ENCODE measurements at regions not wholly inside any gene's neighbourhood (a gene's known extent, or its start where the extent isn't known, plus 50 kb on each side); places are given as distances from the start of the nearest gene placed in this dataset.

GRCh38 chr1:95614197-95614596, 380.2 kb downstream of the RWDD3 start:
- Histone ChIP-seq H3K4me1 (ENCODE audit: low read depth) (no peaks in the 10 kb centered on the region), H3K36me3 (ENCODE audit: low read depth) (no peaks in the 10 kb centered on the region), H3K9me3 (no peaks in the 10 kb centered on the region), H3K4me3 (no peak overlapping the region)
- no peak for TF ChIP-seq CTCF (IDR thresholded peaks at IDR 0.05)
- DNase-seq (no peak), ATAC-seq (no peak)
- intact Hi-C loops (cut with DNase I, micrococcal nuclease), result no loop called here

GRCh38 chr1:95615421-95615820, 381.4 kb downstream of the RWDD3 start:
- H3K36me3 ChIP-seq (ENCODE audit: low read depth), result no peaks in the 10 kb centered on the region
- H3K9me3 ChIP-seq, result no peaks in the 10 kb centered on the region
- intact Hi-C loops (cut with DNase I, micrococcal nuclease), result no loop called here
- TF ChIP-seq CTCF (IDR thresholded peaks at IDR 0.05), result no peak
- ATAC-seq, result no peak
- DNase-seq, result no peak
- H3K4me3 ChIP-seq, result no peak overlapping the region
- H3K4me1 ChIP-seq (ENCODE audit: low read depth), result no peaks in the 10 kb centered on the region

- no peaks in the 10 kb centered on the region for H3K9me3 ChIP-seq
- intact Hi-C loops (cut with DNase I, micrococcal nuclease), result no loop called here
- no peak for ATAC-seq
- no peaks in the 10 kb centered on the region for H3K36me3 ChIP-seq (ENCODE audit: low read depth)
- TF ChIP-seq CTCF (IDR thresholded peaks at IDR 0.05), result no peak
- DNase-seq, result no peak
- no peak overlapping the region for H3K4me3 ChIP-seq
- no peaks in the 10 kb centered on the region for H3K4me1 ChIP-seq (ENCODE audit: low read depth)
Observed at GRCh38 chr1:95620076-95620475, 386.1 kb downstream of the RWDD3 start.

GRCh38 chr1:95622609-95623008, 388.6 kb downstream of the RWDD3 start:
- H3K36me3 ChIP-seq (ENCODE audit: low read depth), result no peaks in the 10 kb centered on the region
- ATAC-seq (no peak), DNase-seq (no peak)
- no peaks in the 10 kb centered on the region for H3K4me1 ChIP-seq (ENCODE audit: low read depth)
- H3K4me3 ChIP-seq, result no peak overlapping the region
- no peaks in the 10 kb centered on the region for H3K9me3 ChIP-seq
- no peak for TF ChIP-seq CTCF (IDR thresholded peaks at IDR 0.05)
- intact Hi-C loops (cut with DNase I, micrococcal nuclease), result no loop called here

GRCh38 chr1:95625224-95625623, 391.2 kb downstream of the RWDD3 start:
- TF ChIP-seq CTCF (IDR thresholded peaks at IDR 0.05), result no peak
- no peaks in the 10 kb centered on the region for H3K9me3 ChIP-seq
- DNase-seq (no peak), ATAC-seq (no peak)
- intact Hi-C loops (cut with DNase I, micrococcal nuclease), result no loop called here
- H3K36me3 ChIP-seq (ENCODE audit: low read depth), result no peaks in the 10 kb centered on the region
- no peaks in the 10 kb centered on the region for H3K4me1 ChIP-seq (ENCODE audit: low read depth)
- H3K4me3 ChIP-seq, result no peak overlapping the region

GRCh38 chr1:95627244-95627643, 393.2 kb downstream of the RWDD3 start:
- DNase-seq (no peak), ATAC-seq (no peak)
- TF ChIP-seq CTCF (IDR thresholded peaks at IDR 0.05), result no peak
- no peaks in the 10 kb centered on the region for H3K36me3 ChIP-seq (ENCODE audit: low read depth)
- no peaks in the 10 kb centered on the region for H3K4me1 ChIP-seq (ENCODE audit: low read depth)
- H3K9me3 ChIP-seq, result no peaks in the 10 kb centered on the region
- H3K4me3 ChIP-seq, result no peak overlapping the region
- intact Hi-C loops (cut with DNase I, micrococcal nuclease), result no loop called here

All from mucosa of descending colon (tissue), 3 donors.